Gastrocnemius medialis (tissue), 4 donors: ENCODE measurements at regions not wholly inside any gene's neighbourhood (a gene's known extent, or its start where the extent isn't known, plus 50 kb on each side); places are given as distances from the start of the nearest gene placed in this dataset.

Source experiments
- POLR2A ChIP-seq, 2 donors: fragments of 450-650 bp; IDR thresholded peaks; one replicate each; pipeline ENCODE4 v1.6.1; 2017; ENCODE audit warnings: antibody characterized with exemption in 2 of 2, mild to moderate bottlenecking in 2 of 2, moderate library complexity in 2 of 2
- TF ChIP-seq, protein P1 (sequence below), 5 experiments: fragments of 450-650 bp in 3 of 5; fragments of 200-600 bp in 2 of 5; sonication (generic) in 2 of 5; IDR thresholded peaks in 4 of 5; conservative IDR thresholded peaks in 1 of 5; 1 replicate in 4 of 5; 2 replicates in 1 of 5; pipeline ENCODE4 v1.5.1; 2016 to 2019; ENCODE audit warnings: antibody characterized with exemption in 5 of 5, mild to moderate bottlenecking in 3 of 5, moderate library complexity in 3 of 5

DNA sequence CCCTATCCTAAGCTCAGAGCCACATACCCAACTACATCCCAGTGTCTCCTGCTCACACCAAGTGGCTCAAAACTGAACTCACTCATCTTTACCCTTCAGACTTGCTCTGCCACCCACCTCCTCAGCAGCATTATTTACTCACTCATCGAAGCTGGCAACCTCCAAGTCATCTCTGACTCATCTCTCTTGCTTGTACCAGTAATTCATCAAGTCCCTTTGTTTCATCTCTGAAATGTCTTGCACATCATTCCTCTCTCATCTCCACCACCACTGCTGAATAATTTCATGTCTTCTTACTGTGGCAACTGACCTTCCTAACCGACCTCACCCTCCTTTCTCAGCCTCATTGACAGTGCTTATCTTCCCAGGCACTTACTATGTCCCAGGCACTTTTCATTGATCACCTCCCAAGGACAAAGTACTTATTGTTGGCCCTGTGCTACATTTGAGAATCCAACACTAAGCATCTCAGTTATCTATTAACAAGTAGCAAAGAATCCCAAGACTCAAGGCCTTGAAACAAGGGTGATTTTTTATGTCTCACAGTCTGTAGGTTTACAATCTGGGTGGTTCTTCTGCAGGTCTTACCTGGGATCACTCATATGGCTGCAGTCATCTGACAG lies 82.0 kb downstream of the MRPL46 start:
- TF ChIP-seq POLR2A (IDR thresholded peaks at IDR 0.05) = no peak
- TF ChIP-seq, protein P1, sequence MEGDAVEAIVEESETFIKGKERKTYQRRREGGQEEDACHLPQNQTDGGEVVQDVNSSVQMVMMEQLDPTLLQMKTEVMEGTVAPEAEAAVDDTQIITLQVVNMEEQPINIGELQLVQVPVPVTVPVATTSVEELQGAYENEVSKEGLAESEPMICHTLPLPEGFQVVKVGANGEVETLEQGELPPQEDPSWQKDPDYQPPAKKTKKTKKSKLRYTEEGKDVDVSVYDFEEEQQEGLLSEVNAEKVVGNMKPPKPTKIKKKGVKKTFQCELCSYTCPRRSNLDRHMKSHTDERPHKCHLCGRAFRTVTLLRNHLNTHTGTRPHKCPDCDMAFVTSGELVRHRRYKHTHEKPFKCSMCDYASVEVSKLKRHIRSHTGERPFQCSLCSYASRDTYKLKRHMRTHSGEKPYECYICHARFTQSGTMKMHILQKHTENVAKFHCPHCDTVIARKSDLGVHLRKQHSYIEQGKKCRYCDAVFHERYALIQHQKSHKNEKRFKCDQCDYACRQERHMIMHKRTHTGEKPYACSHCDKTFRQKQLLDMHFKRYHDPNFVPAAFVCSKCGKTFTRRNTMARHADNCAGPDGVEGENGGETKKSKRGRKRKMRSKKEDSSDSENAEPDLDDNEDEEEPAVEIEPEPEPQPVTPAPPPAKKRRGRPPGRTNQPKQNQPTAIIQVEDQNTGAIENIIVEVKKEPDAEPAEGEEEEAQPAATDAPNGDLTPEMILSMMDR (IDR thresholded peaks at IDR 0.05 in 4 of 5, conservative IDR thresholded peaks at IDR 0.05 in 1 of 5) = no peak
